AG04450 (cell line): ENCODE measurements at regions not wholly inside any gene's neighbourhood (a gene's known extent, or its start where the extent isn't known, plus 50 kb on each side); places are given as distances from the start of the nearest gene placed in this dataset.
"Not testable (repeated sequence)": the region's sequence is repeated elsewhere in the genome, so short reads cannot be mapped to it uniquely, and the experiment has no call there.

ENCODE experiments used
- CTCF ChIA-PET: fragments of 300-600, 350-600 bp; formaldehyde crosslinking; extraction: SDS; loops from one replicate; lab custom pipeline; 2022; ENCODE audit warnings: antibody characterized with exemption, inconsistent platforms; lab: Charles Lee
- POLR2A ChIA-PET: fragments of 350-600 bp; formaldehyde crosslinking; extraction: SDS; loops from one replicate; lab custom pipeline; 2021; ENCODE audit warnings: antibody characterized with exemption, inconsistent platforms; lab: Yijun Ruan, JAX
- DNase-seq: peaks from one replicate; pipeline ENCODE4 v3.0.0-alpha.2; 2011; ENCODE audit warnings: low read depth, low spot score
- H3K27ac ChIP-seq: one replicate; pipeline ENCODE4 v1.5.1; 2012; ENCODE audit warnings: low read depth, low read length, control low read depth
- H3K27me3 ChIP-seq: one replicate; pipeline ENCODE4 v1.6.0; 2012; ENCODE audit warnings: low read length; ENCODE audit not compliant: control insufficient read depth, insufficient read depth
- H3K4me3 ChIP-seq: 2 replicates; pipeline ENCODE4 v1.5.1; 2011; ENCODE audit warnings: mild to moderate bottlenecking, low read depth, low read length, control low read depth
- H3K9me3 ChIP-seq: 2 replicates; pipeline ENCODE4 v1.5.1; 2012; ENCODE audit warnings: low read length; ENCODE audit not compliant: control insufficient read depth, insufficient read depth
- CTCF ChIP-seq: IDR thresholded peaks from 2 replicates; pipeline ENCODE4 v1.5.1; 2011; ENCODE audit warnings: low read depth, low read length, control low read depth, inconsistent platforms

GRCh38 chr6:26956601-26957184 is 290.8 kb upstream of the PRSS16 start:
- H3K4me3 ChIP-seq: peak overlapping the region; percentile 57
- H3K27ac ChIP-seq, H3K27me3 ChIP-seq, H3K9me3 ChIP-seq, POLR2A ChIA-PET: not testable (repeated sequence)
- CTCF ChIA-PET: interaction anchor here (0.6 kb wide), 1 partner anchor 72 kb away, joined by 3 read pairs; no protein-coding TSS in a partner anchor
- peak; percentile 50 for TF ChIP-seq CTCF
- peak; percentile 11 for DNase-seq

GRCh38 chr6:26957399-26958127 is 289.9 kb upstream of the PRSS16 start:
- H3K9me3 ChIP-seq, DNase-seq, H3K27me3 ChIP-seq, POLR2A ChIA-PET, H3K27ac ChIP-seq: not testable (repeated sequence)
- CTCF ChIA-PET: interaction anchor here (0.6 kb wide), 1 partner anchor 71 kb away, joined by 3 read pairs; no protein-coding TSS in a partner anchor
- H3K4me3 ChIP-seq: peak overlapping the region; percentile 54; the same call in 1 of the 2 replicates

GRCh38 chr6:26961236-26961635 is 286.3 kb upstream of the PRSS16 start:
- POLR2A ChIA-PET, H3K27ac ChIP-seq, DNase-seq, H3K27me3 ChIP-seq, H3K4me3 ChIP-seq, H3K9me3 ChIP-seq, CTCF ChIA-PET: not testable (repeated sequence)

GRCh38 chr6:27002447-27002846 is 245.1 kb upstream of the PRSS16 start:
- no peak for TF ChIP-seq CTCF
- ChIA-PET POLR2A (no interaction called here), CTCF (no interaction called here)
- Histone ChIP-seq H3K4me3 (no peak overlapping the region), H3K27ac (no peak overlapping the region), H3K9me3 (no peaks in the 10 kb centered on the region), H3K27me3 (no peaks in the 10 kb centered on the region)
- DNase-seq: no peak

GRCh38 chr6:27007020-27007419 is 240.5 kb upstream of the PRSS16 start:
- DNase-seq: no peak
- Histone ChIP-seq H3K27me3 (no peaks in the 10 kb centered on the region), H3K9me3 (peaks cover 9% of the 10 kb centered on the region; the same call in 1 of the 2 replicates), H3K4me3 (no peak overlapping the region), H3K27ac (no peak overlapping the region)
- ChIA-PET CTCF (no interaction called here), POLR2A (no interaction called here)
- no peak for TF ChIP-seq CTCF

- H3K4me3 ChIP-seq, DNase-seq, H3K9me3 ChIP-seq, H3K27me3 ChIP-seq, POLR2A ChIA-PET, H3K27ac ChIP-seq, CTCF ChIA-PET: not testable (repeated sequence)
These were observed 238.9 kb upstream of the PRSS16 start for GRCh38 chr6:27008613-27009012.

GRCh38 chr6:27014053-27014452 is 233.4 kb upstream of the PRSS16 start:
- H3K27ac ChIP-seq, POLR2A ChIA-PET, DNase-seq, CTCF ChIA-PET, H3K4me3 ChIP-seq, H3K27me3 ChIP-seq, H3K9me3 ChIP-seq: not testable (repeated sequence)
